WTC11 (cell line): ENCODE measurements at regions not wholly inside any gene's neighbourhood (a gene's known extent, or its start where the extent isn't known, plus 50 kb on each side); places are given as distances from the start of the nearest gene placed in this dataset.

ENCODE experiments used
- ARID4B ChIP-seq: sonication (generic); formaldehyde crosslinking; IDR thresholded peaks from 2 replicates; pipeline ENCODE4 v1.8.0; 2023; ENCODE audit warnings: missing genetic modification reagents, mild to moderate bottlenecking, borderline replicate concordance
- ATF3 ChIP-seq: sonication (generic); formaldehyde crosslinking; conservative IDR thresholded peaks from 2 replicates; pipeline ENCODE4 v1.8.1; 2022; ENCODE audit warnings: mild to moderate bottlenecking, missing genetic modification reagents
- CREB1 ChIP-seq: sonication (generic); formaldehyde crosslinking; IDR thresholded peaks from 2 replicates; pipeline ENCODE4 v1.8.0; 2023; ENCODE audit warnings: mild to moderate bottlenecking, missing genetic modification reagents
- CTCF ChIP-seq: fragments of 200-600 bp; IDR thresholded peaks from 2 replicates; pipeline ENCODE4 v1.8.0; 2022; ENCODE audit warnings: antibody characterized with exemption
- E2F4 ChIP-seq: sonication (generic); formaldehyde crosslinking; IDR thresholded peaks from 2 replicates; pipeline ENCODE4 v1.8.1; 2022; ENCODE audit warnings: low read depth, mild to moderate bottlenecking, moderate library complexity, missing genetic modification reagents, borderline replicate concordance
- EMX1 ChIP-seq: fragments of 250-450 bp; sonication (Bioruptor Pico); IDR thresholded peaks from 2 replicates; pipeline ENCODE4 v1.8.0; 2021; ENCODE audit warnings: mild to moderate bottlenecking
- FOXP1 ChIP-seq: sonication (generic); formaldehyde crosslinking; IDR thresholded peaks from 2 replicates; pipeline ENCODE4 v1.8.0; 2022; ENCODE audit warnings: missing genetic modification reagents, mild to moderate bottlenecking, moderate library complexity, borderline replicate concordance
- IRF2 ChIP-seq: sonication (generic); formaldehyde crosslinking; IDR thresholded peaks from 2 replicates; pipeline ENCODE4 v1.8.0; 2022; ENCODE audit warnings: low read depth, missing genetic modification reagents, borderline replicate concordance
- NFE2L1 ChIP-seq: sonication (generic); formaldehyde crosslinking; IDR thresholded peaks from 2 replicates; pipeline ENCODE4 v1.8.1; 2023; ENCODE audit warnings: missing genetic modification reagents
- NFYB ChIP-seq: sonication (generic); formaldehyde crosslinking; conservative IDR thresholded peaks from 2 replicates; pipeline ENCODE4 v1.8.0; 2022; ENCODE audit warnings: low read depth, missing genetic modification reagents
- NR1H2 ChIP-seq: sonication (generic); formaldehyde crosslinking; IDR thresholded peaks from 2 replicates; pipeline ENCODE4 v1.9.0; 2021; ENCODE audit warnings: mild to moderate bottlenecking, moderate library complexity, missing genetic modification reagents
- SOX15 ChIP-seq: fragments of 250-450 bp; sonication (Bioruptor Pico); IDR thresholded peaks from 2 replicates; pipeline ENCODE4 v1.9.0; 2021; ENCODE audit warnings: mild to moderate bottlenecking
- ZNF512 ChIP-seq: sonication (generic); formaldehyde crosslinking; IDR thresholded peaks from 2 replicates; pipeline ENCODE4 v1.8.1; 2022; ENCODE audit warnings: missing genetic modification reagents, borderline replicate concordance

GRCh38 chr1:220454155-220454777 lies 73.7 kb upstream of the MARK1 start:
- TF ChIP-seq ZNF512 (CRISPR knock-in tag) (no peak), CTCF (0 out of 2 replicates have a peak, but pooled peaks have one; percentile 21), ARID4B (CRISPR knock-in tag) (no peak), FOXP1 (CRISPR knock-in tag) (no peak), NFYB (CRISPR knock-in tag) (no peak), IRF2 (CRISPR knock-in tag) (no peak), NFE2L1 (CRISPR knock-in tag) (no peak), CREB1 (no peak), EMX1 (CRISPR knock-in tag) (no peak), SOX15 (CRISPR knock-in tag) (no peak), E2F4 (no peak), ATF3 (CRISPR knock-in tag) (no peak), NR1H2 (CRISPR knock-in tag) (no peak)
